ENCODE measurements at regions not wholly inside any gene's neighbourhood (a gene's known extent, or its start where the extent isn't known, plus 50 kb on each side); places are given as distances from the start of the nearest gene placed in this dataset.
A peak's percentile ranks its signal among the peaks of the same experiment; 100 is the strongest.

- Mint-ChIP-seq H3K4me1 (ENCODE audit: low read depth) (no peaks in the 10 kb centered on the region), H3K27me3 (no peaks in the 10 kb centered on the region), H3K4me3 (no peak overlapping the region), H3K27ac (no peak overlapping the region), H3K9me3 (ENCODE audit: low read depth) (no peaks in the 10 kb centered on the region), H3K36me3 (no peaks in the 10 kb centered on the region)
These were observed 171.8 kb upstream of the C1orf87 start for GRCh38 chr1:60245324-60245723.

GRCh38 chr1:60244906-60245305 lies 171.3 kb upstream of the C1orf87 start:
- no peaks in the 10 kb centered on the region for H3K36me3 Mint-ChIP-seq
- no peaks in the 10 kb centered on the region for H3K9me3 Mint-ChIP-seq (ENCODE audit: low read depth)
- no peak overlapping the region for H3K4me3 Mint-ChIP-seq
- H3K27me3 Mint-ChIP-seq: no peaks in the 10 kb centered on the region
- no peak overlapping the region for H3K27ac Mint-ChIP-seq
- no peaks in the 10 kb centered on the region for H3K4me1 Mint-ChIP-seq (ENCODE audit: low read depth)

- no peaks in the 10 kb centered on the region for H3K36me3 Mint-ChIP-seq
- no peak overlapping the region for H3K27ac Mint-ChIP-seq
- H3K4me3 Mint-ChIP-seq: no peak overlapping the region
- peaks cover 3% of the 10 kb centered on the region for H3K27me3 Mint-ChIP-seq
- no peaks in the 10 kb centered on the region for H3K4me1 Mint-ChIP-seq (ENCODE audit: low read depth)
- H3K9me3 Mint-ChIP-seq (ENCODE audit: low read depth): no peaks in the 10 kb centered on the region
These were observed 161.7 kb upstream of the C1orf87 start for GRCh38 chr1:60235275-60235674.

- no peaks in the 10 kb centered on the region for H3K9me3 Mint-ChIP-seq (ENCODE audit: low read depth)
- H3K27ac Mint-ChIP-seq: no peak overlapping the region
- H3K27me3 Mint-ChIP-seq: peaks cover 3% of the 10 kb centered on the region
- H3K36me3 Mint-ChIP-seq: no peaks in the 10 kb centered on the region
- H3K4me3 Mint-ChIP-seq: no peak overlapping the region
- H3K4me1 Mint-ChIP-seq (ENCODE audit: low read depth): no peaks in the 10 kb centered on the region
These were observed 161.2 kb upstream of the C1orf87 start for GRCh38 chr1:60234776-60235175.

GRCh38 chr1:60229821-60230220 lies 156.3 kb upstream of the C1orf87 start:
- Mint-ChIP-seq H3K4me3 (no peak overlapping the region), H3K27me3 (peaks cover 7% of the 10 kb centered on the region), H3K27ac (no peak overlapping the region), H3K36me3 (no peaks in the 10 kb centered on the region), H3K4me1 (ENCODE audit: low read depth) (peaks cover 3% of the 10 kb centered on the region), H3K9me3 (ENCODE audit: low read depth) (no peaks in the 10 kb centered on the region)

- Mint-ChIP-seq H3K36me3 (no peaks in the 10 kb centered on the region), H3K9me3 (ENCODE audit: low read depth) (no peaks in the 10 kb centered on the region), H3K4me3 (no peak overlapping the region), H3K4me1 (ENCODE audit: low read depth) (peaks cover 3% of the 10 kb centered on the region), H3K27me3 (peaks cover 3% of the 10 kb centered on the region), H3K27ac (peak overlapping the region; percentile 35)
These were observed 154.5 kb upstream of the C1orf87 start for GRCh38 chr1:60228041-60228491.

- no peaks in the 10 kb centered on the region for H3K9me3 Mint-ChIP-seq (ENCODE audit: low read depth)
- peaks cover 3% of the 10 kb centered on the region for H3K27me3 Mint-ChIP-seq
- H3K4me1 Mint-ChIP-seq (ENCODE audit: low read depth): peaks cover 3% of the 10 kb centered on the region
- no peak overlapping the region for H3K4me3 Mint-ChIP-seq
- H3K36me3 Mint-ChIP-seq: no peaks in the 10 kb centered on the region
- H3K27ac Mint-ChIP-seq: no peak overlapping the region
These were observed 154.0 kb upstream of the C1orf87 start for GRCh38 chr1:60227601-60228000.

GRCh38 chr1:60225486-60225885 lies 151.9 kb upstream of the C1orf87 start:
- Mint-ChIP-seq H3K4me3 (no peak overlapping the region), H3K36me3 (no peaks in the 10 kb centered on the region), H3K9me3 (ENCODE audit: low read depth) (no peaks in the 10 kb centered on the region), H3K27me3 (peaks cover 3% of the 10 kb centered on the region), H3K27ac (no peak overlapping the region), H3K4me1 (ENCODE audit: low read depth) (peaks cover 3% of the 10 kb centered on the region)

- Mint-ChIP-seq H3K27ac (no peak overlapping the region), H3K4me1 (ENCODE audit: low read depth) (peaks cover 3% of the 10 kb centered on the region), H3K4me3 (no peak overlapping the region), H3K27me3 (peaks cover 3% of the 10 kb centered on the region), H3K36me3 (no peaks in the 10 kb centered on the region), H3K9me3 (ENCODE audit: low read depth) (no peaks in the 10 kb centered on the region)
These were observed 151.0 kb upstream of the C1orf87 start for GRCh38 chr1:60224523-60224922.

- peaks cover 3% of the 10 kb centered on the region for H3K27me3 Mint-ChIP-seq
- no peaks in the 10 kb centered on the region for H3K36me3 Mint-ChIP-seq
- H3K27ac Mint-ChIP-seq: no peak overlapping the region
- H3K4me1 Mint-ChIP-seq (ENCODE audit: low read depth): peaks cover 3% of the 10 kb centered on the region
- no peaks in the 10 kb centered on the region for H3K9me3 Mint-ChIP-seq (ENCODE audit: low read depth)
- H3K4me3 Mint-ChIP-seq: no peak overlapping the region
These were observed 149.6 kb upstream of the C1orf87 start for GRCh38 chr1:60223158-60223557.

GRCh38 chr1:60222360-60223115 lies 149.0 kb upstream of the C1orf87 start:
- peaks cover 3% of the 10 kb centered on the region for H3K27me3 Mint-ChIP-seq
- H3K4me3 Mint-ChIP-seq: no peak overlapping the region
- H3K9me3 Mint-ChIP-seq (ENCODE audit: low read depth): no peaks in the 10 kb centered on the region
- H3K4me1 Mint-ChIP-seq (ENCODE audit: low read depth): no peaks in the 10 kb centered on the region
- H3K36me3 Mint-ChIP-seq: no peaks in the 10 kb centered on the region
- H3K27ac Mint-ChIP-seq: no peak overlapping the region

- no peak overlapping the region for H3K4me3 Mint-ChIP-seq
- no peak overlapping the region for H3K27ac Mint-ChIP-seq
- H3K36me3 Mint-ChIP-seq: no peaks in the 10 kb centered on the region
- H3K27me3 Mint-ChIP-seq: no peaks in the 10 kb centered on the region
- no peaks in the 10 kb centered on the region for H3K4me1 Mint-ChIP-seq (ENCODE audit: low read depth)
- H3K9me3 Mint-ChIP-seq (ENCODE audit: low read depth): peaks cover 4% of the 10 kb centered on the region
These were observed 139.7 kb upstream of the C1orf87 start for GRCh38 chr1:60213253-60213652.

GRCh38 chr1:60196026-60196425 lies 122.5 kb upstream of the C1orf87 start:
- Mint-ChIP-seq H3K4me3 (no peak overlapping the region), H3K27ac (no peak overlapping the region), H3K9me3 (ENCODE audit: low read depth) (peaks cover 4% of the 10 kb centered on the region), H3K4me1 (ENCODE audit: low read depth) (no peaks in the 10 kb centered on the region), H3K27me3 (no peaks in the 10 kb centered on the region), H3K36me3 (no peaks in the 10 kb centered on the region)

- H3K4me1 Mint-ChIP-seq (ENCODE audit: low read depth): no peaks in the 10 kb centered on the region
- peaks cover 15% of the 10 kb centered on the region for H3K9me3 Mint-ChIP-seq (ENCODE audit: low read depth)
- peaks cover 3% of the 10 kb centered on the region for H3K36me3 Mint-ChIP-seq
- H3K4me3 Mint-ChIP-seq: no peak overlapping the region
- no peaks in the 10 kb centered on the region for H3K27me3 Mint-ChIP-seq
- H3K27ac Mint-ChIP-seq: no peak overlapping the region
These were observed 112.1 kb upstream of the C1orf87 start for GRCh38 chr1:60185684-60186083.

- Mint-ChIP-seq H3K9me3 (ENCODE audit: low read depth) (peaks cover 15% of the 10 kb centered on the region), H3K36me3 (peaks cover 3% of the 10 kb centered on the region), H3K4me3 (no peak overlapping the region), H3K27me3 (peaks cover under 1% of the 10 kb centered on the region), H3K4me1 (ENCODE audit: low read depth) (no peaks in the 10 kb centered on the region), H3K27ac (no peak overlapping the region)
These were observed 111.0 kb upstream of the C1orf87 start for GRCh38 chr1:60184521-60184920.

All from activated naive CD8-positive, alpha-beta T cell (primary cell).